ENCODE measurements at regions not wholly inside any gene's neighbourhood (a gene's known extent, or its start where the extent isn't known, plus 50 kb on each side); places are given as distances from the start of the nearest gene placed in this dataset.

DNA sequence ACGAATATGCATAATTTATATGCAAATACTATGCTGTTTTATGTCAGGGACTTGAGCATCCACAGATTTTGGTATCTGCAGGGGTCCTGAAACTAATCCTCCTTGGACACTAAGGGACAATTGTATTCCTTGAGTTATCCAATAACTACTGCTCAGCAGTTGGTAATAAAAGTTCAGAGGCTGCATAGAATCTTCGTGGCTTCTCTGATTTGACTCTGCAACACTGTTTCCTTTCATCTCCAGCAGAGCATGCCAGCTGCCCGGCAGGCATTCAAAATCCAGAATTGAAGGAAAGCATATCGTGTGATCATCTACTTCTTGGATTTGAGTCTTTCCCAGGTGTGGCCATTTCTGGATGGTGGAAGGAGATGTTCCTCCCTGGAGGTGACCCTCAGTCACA, 64.5 kb upstream of the MRI1 start:
- H3K27ac ChIP-seq (ENCODE audit: low read length) = no peak overlapping the region
- TF ChIP-seq EP300 (conservative IDR thresholded peaks at IDR 0.05; ENCODE audit: poor library complexity, severe bottlenecking) (no peak), TAF1 (IDR thresholded peaks at IDR 0.05; ENCODE audit: low read depth) (no peak), POLR2AphosphoS5 (IDR thresholded peaks at IDR 0.05) (no peak)
- TF ChIP-seq, protein P1, sequence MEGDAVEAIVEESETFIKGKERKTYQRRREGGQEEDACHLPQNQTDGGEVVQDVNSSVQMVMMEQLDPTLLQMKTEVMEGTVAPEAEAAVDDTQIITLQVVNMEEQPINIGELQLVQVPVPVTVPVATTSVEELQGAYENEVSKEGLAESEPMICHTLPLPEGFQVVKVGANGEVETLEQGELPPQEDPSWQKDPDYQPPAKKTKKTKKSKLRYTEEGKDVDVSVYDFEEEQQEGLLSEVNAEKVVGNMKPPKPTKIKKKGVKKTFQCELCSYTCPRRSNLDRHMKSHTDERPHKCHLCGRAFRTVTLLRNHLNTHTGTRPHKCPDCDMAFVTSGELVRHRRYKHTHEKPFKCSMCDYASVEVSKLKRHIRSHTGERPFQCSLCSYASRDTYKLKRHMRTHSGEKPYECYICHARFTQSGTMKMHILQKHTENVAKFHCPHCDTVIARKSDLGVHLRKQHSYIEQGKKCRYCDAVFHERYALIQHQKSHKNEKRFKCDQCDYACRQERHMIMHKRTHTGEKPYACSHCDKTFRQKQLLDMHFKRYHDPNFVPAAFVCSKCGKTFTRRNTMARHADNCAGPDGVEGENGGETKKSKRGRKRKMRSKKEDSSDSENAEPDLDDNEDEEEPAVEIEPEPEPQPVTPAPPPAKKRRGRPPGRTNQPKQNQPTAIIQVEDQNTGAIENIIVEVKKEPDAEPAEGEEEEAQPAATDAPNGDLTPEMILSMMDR (IDR thresholded peaks at IDR 0.05; ENCODE audit: poor library complexity, severe bottlenecking) = no peak

DNA sequence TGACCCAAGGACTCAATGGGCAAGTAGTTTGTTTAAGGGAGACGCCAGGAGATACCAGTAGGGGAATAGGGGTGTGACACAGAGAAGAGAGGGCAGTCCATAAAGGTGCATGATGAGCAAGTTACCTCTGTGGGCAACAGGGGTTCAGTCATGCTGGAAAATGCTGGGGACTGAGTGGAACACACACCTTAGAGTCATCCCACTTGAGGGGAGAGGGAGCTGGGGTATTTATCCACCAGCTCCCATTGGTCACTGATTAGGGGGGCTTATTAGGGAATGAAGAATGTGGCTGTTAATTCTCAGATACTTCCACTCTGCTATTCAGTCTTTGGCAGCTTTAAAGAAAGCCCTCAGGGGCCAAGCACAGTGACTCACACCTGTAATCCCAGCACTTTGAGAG, 67.5 kb upstream of the MRI1 start:
- Histone ChIP-seq H3K9me2 (ENCODE audit: insufficient read depth, low read length) (no peaks in the 10 kb centered on the region), H3K9ac (ENCODE audit: low read length) (no peak overlapping the region), H2AFZ (ENCODE audit: low read depth, low read length) (no peak overlapping the region), H3K36me3 (ENCODE audit: insufficient read depth, low read length) (no peaks in the 10 kb centered on the region), H3K27me3 (ENCODE audit: insufficient read depth, low read depth, low read length) (no peaks in the 10 kb centered on the region), H3K79me2 (replicated peaks; ENCODE audit: insufficient read depth, low read length) (no peaks in the 10 kb centered on the region), H3K4me2 (ENCODE audit: low read length) (no peak overlapping the region), H3K27ac (ENCODE audit: low read length) (no peak overlapping the region), H4K20me1 (ENCODE audit: insufficient read depth) (no peaks in the 10 kb centered on the region), H3K9me3 (ENCODE audit: low read length) (no peaks in the 10 kb centered on the region), H3K4me3 (ENCODE audit: low read length) (no peak overlapping the region), H3F3A (ENCODE audit: insufficient read depth, low read length, poor library complexity, severe bottlenecking) (no peaks in the 10 kb centered on the region)
- no peak for TF ChIP-seq TAF1 (IDR thresholded peaks at IDR 0.05; ENCODE audit: low read depth)

More for the DNA sequence above, 64.5 kb upstream of the MRI1 start:
- Histone ChIP-seq H3K79me2 (replicated peaks; ENCODE audit: insufficient read depth, low read length) (no peaks in the 10 kb centered on the region), H3F3A (ENCODE audit: insufficient read depth, low read length, poor library complexity, severe bottlenecking) (no peaks in the 10 kb centered on the region), H3K27me3 (ENCODE audit: insufficient read depth, low read depth, low read length) (no peaks in the 10 kb centered on the region), H3K9me2 (ENCODE audit: insufficient read depth, low read length) (no peaks in the 10 kb centered on the region), H3K36me3 (ENCODE audit: insufficient read depth, low read length) (no peaks in the 10 kb centered on the region), H3K9me3 (ENCODE audit: low read length) (no peaks in the 10 kb centered on the region), H3K4me2 (ENCODE audit: low read length) (no peak overlapping the region), H3K9ac (ENCODE audit: low read length) (no peak overlapping the region), H2AFZ (ENCODE audit: low read depth, low read length) (no peak overlapping the region), H3K4me3 (ENCODE audit: low read length) (no peak overlapping the region), H4K20me1 (ENCODE audit: insufficient read depth) (no peaks in the 10 kb centered on the region)

DNA sequence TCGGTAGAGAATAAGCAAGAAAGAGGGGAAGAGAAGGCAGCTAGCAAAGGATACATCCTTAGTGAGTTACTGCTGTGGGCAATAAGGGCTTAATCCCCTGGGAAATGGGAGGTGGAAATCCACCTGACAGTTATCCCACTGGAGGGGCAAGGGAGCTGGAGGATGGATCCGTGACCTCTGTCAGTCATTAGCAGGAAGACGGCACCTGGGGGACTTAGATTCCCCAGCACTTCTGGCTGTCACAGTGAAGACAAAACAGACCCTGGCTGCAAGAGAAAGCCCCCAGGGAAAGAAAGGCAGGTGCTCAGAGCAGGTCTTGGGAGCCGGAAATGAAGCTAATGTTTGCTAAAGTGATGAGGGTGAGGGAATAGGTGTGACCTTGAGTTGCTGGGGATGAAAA, 70.4 kb upstream of the MRI1 start:
- no peak overlapping the region for H3K4me2 ChIP-seq (ENCODE audit: low read length)
- H3K9ac ChIP-seq (ENCODE audit: low read length) = no peak overlapping the region
- H3K27ac ChIP-seq (ENCODE audit: low read length) = no peak overlapping the region
- no peak overlapping the region for H3K4me3 ChIP-seq (ENCODE audit: low read length)
- no peaks in the 10 kb centered on the region for H3F3A ChIP-seq (ENCODE audit: insufficient read depth, low read length, poor library complexity, severe bottlenecking)
- no peaks in the 10 kb centered on the region for H3K9me2 ChIP-seq (ENCODE audit: insufficient read depth, low read length)
- no peaks in the 10 kb centered on the region for H3K9me3 ChIP-seq (ENCODE audit: low read length)
- TF ChIP-seq RAD21 (conservative IDR thresholded peaks at IDR 0.05) (no peak), SMC3 (conservative IDR thresholded peaks at IDR 0.05; ENCODE audit: poor library complexity) (no peak), EZH2 (IDR thresholded peaks at IDR 0.05; ENCODE audit: borderline replicate concordance, insufficient read depth, low read length, poor library complexity, severe bottlenecking) (no peak), TAF1 (IDR thresholded peaks at IDR 0.05; ENCODE audit: low read depth) (no peak), MXI1 (conservative IDR thresholded peaks at IDR 0.05; ENCODE audit: poor library complexity, severe bottlenecking) (no peak), POLR2AphosphoS5 (IDR thresholded peaks at IDR 0.05) (no peak), EP300 (conservative IDR thresholded peaks at IDR 0.05; ENCODE audit: poor library complexity, severe bottlenecking) (no peak)
- TF ChIP-seq, protein P1 (IDR thresholded peaks at IDR 0.05; ENCODE audit: poor library complexity, severe bottlenecking) = no peak
- TF ChIP-seq, protein P2, sequence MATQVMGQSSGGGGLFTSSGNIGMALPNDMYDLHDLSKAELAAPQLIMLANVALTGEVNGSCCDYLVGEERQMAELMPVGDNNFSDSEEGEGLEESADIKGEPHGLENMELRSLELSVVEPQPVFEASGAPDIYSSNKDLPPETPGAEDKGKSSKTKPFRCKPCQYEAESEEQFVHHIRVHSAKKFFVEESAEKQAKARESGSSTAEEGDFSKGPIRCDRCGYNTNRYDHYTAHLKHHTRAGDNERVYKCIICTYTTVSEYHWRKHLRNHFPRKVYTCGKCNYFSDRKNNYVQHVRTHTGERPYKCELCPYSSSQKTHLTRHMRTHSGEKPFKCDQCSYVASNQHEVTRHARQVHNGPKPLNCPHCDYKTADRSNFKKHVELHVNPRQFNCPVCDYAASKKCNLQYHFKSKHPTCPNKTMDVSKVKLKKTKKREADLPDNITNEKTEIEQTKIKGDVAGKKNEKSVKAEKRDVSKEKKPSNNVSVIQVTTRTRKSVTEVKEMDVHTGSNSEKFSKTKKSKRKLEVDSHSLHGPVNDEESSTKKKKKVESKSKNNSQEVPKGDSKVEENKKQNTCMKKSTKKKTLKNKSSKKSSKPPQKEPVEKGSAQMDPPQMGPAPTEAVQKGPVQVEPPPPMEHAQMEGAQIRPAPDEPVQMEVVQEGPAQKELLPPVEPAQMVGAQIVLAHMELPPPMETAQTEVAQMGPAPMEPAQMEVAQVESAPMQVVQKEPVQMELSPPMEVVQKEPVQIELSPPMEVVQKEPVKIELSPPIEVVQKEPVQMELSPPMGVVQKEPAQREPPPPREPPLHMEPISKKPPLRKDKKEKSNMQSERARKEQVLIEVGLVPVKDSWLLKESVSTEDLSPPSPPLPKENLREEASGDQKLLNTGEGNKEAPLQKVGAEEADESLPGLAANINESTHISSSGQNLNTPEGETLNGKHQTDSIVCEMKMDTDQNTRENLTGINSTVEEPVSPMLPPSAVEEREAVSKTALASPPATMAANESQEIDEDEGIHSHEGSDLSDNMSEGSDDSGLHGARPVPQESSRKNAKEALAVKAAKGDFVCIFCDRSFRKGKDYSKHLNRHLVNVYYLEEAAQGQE (IDR thresholded peaks at IDR 0.05; ENCODE audit: borderline replicate concordance) = no peak
- no peaks in the 10 kb centered on the region for H4K20me1 ChIP-seq (ENCODE audit: insufficient read depth)
- no peaks in the 10 kb centered on the region for H3K27me3 ChIP-seq (ENCODE audit: insufficient read depth, low read depth, low read length)
- H2AFZ ChIP-seq (ENCODE audit: low read depth, low read length) = no peak overlapping the region
- H3K36me3 ChIP-seq (ENCODE audit: insufficient read depth, low read length) = no peaks in the 10 kb centered on the region
- no peaks in the 10 kb centered on the region for H3K79me2 ChIP-seq (replicated peaks; ENCODE audit: insufficient read depth, low read length)

Measured in neural cell (in vitro differentiated cells).